GM21619 (cell line): ENCODE measurements at regions not wholly inside any gene's neighbourhood (a gene's known extent, or its start where the extent isn't known, plus 50 kb on each side); places are given as distances from the start of the nearest gene placed in this dataset.
"Not testable (repeated sequence)": the region's sequence is repeated elsewhere in the genome, so short reads cannot be mapped to it uniquely, and the experiment has no call there.

ENCODE experiments used
- ATAC-seq: cut with Tn5 transposase; IDR thresholded peaks from one replicate; pipeline ENCODE4 v1.9.1; 2021; ENCODE audit not compliant: unreplicated experiment

GRCh38 chr15:79602731-79603130 lies 170.6 kb downstream of the MINAR1 start:
- ATAC-seq = no peak

GRCh38 chr15:79606831-79607355 lies 174.8 kb downstream of the MINAR1 start:
- no peak for ATAC-seq

- no peak for ATAC-seq
Observed at GRCh38 chr15:79608066-79608864, 176.1 kb downstream of the MINAR1 start.

GRCh38 chr15:79609506-79609905 lies 177.4 kb downstream of the MINAR1 start:
- ATAC-seq = no peak

- no peak for ATAC-seq
Observed at GRCh38 chr15:79610021-79610420, 177.9 kb downstream of the MINAR1 start.

GRCh38 chr15:79615754-79616153 lies 183.6 kb downstream of the MINAR1 start:
- ATAC-seq = no peak

- no peak for ATAC-seq
Observed at GRCh38 chr15:79617071-79617470, 184.9 kb downstream of the MINAR1 start.

GRCh38 chr15:79620112-79620857 lies 188.1 kb downstream of the MINAR1 start:
- ATAC-seq = no peak

GRCh38 chr15:79621805-79622204 lies 189.7 kb downstream of the MINAR1 start:
- not testable (repeated sequence) for ATAC-seq

- no peak for ATAC-seq
Observed at GRCh38 chr15:79623488-79623887, 191.4 kb downstream of the MINAR1 start.

GRCh38 chr15:79629687-79630086 lies 197.6 kb downstream of the MINAR1 start:
- ATAC-seq = no peak

GRCh38 chr15:79632457-79632856 lies 200.3 kb downstream of the MINAR1 start:
- ATAC-seq = no peak

GRCh38 chr15:79635149-79635771 lies 203.1 kb downstream of the MINAR1 start:
- ATAC-seq = no peak

- ATAC-seq = no peak
Observed at GRCh38 chr15:79635897-79636561, 203.9 kb downstream of the MINAR1 start.

- ATAC-seq = no peak
Observed at GRCh38 chr15:79640206-79640605, 208.1 kb downstream of the MINAR1 start.

- no peak for ATAC-seq
Observed at GRCh38 chr15:79641841-79642240, 209.7 kb downstream of the MINAR1 start.

- no peak for ATAC-seq
Observed at GRCh38 chr15:79643393-79643792, 211.3 kb downstream of the MINAR1 start.

- ATAC-seq = no peak
Observed at GRCh38 chr15:79644091-79644490, 212.0 kb downstream of the MINAR1 start.

GRCh38 chr15:79652972-79653371 lies 220.8 kb downstream of the MINAR1 start:
- ATAC-seq = not testable (repeated sequence)

GRCh38 chr15:79653533-79653932 lies 221.4 kb downstream of the MINAR1 start:
- no peak for ATAC-seq
